Osteocyte (in vitro differentiated cells): ENCODE measurements at regions not wholly inside any gene's neighbourhood (a gene's known extent, or its start where the extent isn't known, plus 50 kb on each side); places are given as distances from the start of the nearest gene placed in this dataset.
A peak's percentile ranks its signal among the peaks of the same experiment; 100 is the strongest.
"Not testable (repeated sequence)": the region's sequence is repeated elsewhere in the genome, so short reads cannot be mapped to it uniquely, and the experiment has no call there.

Experiments
- DNase-seq: peaks from one replicate; pipeline ENCODE4 v3.0.0; 2021; ENCODE audit warnings: mixed read lengths; ENCODE audit not compliant: unreplicated experiment; ENCODE audit errors: extremely low spot score
- H3K27ac Mint-ChIP-seq: one replicate; pipeline ENCODE4 v1.8.0; 2021; ENCODE audit warnings: mild to moderate bottlenecking, mixed read lengths; ENCODE audit not compliant: unreplicated experiment
- H3K27me3 Mint-ChIP-seq: one replicate; pipeline ENCODE4 v1.8.0; 2021; ENCODE audit warnings: mixed read lengths; ENCODE audit not compliant: unreplicated experiment
- H3K36me3 Mint-ChIP-seq: one replicate; pipeline ENCODE4 v1.8.0; 2021; ENCODE audit warnings: mixed read lengths; ENCODE audit not compliant: unreplicated experiment
- H3K4me1 Mint-ChIP-seq: one replicate; pipeline ENCODE4 v1.8.0; 2021; ENCODE audit warnings: mixed read lengths; ENCODE audit not compliant: unreplicated experiment
- H3K4me3 Mint-ChIP-seq: one replicate; pipeline ENCODE4 v1.8.0; 2021; ENCODE audit warnings: mild to moderate bottlenecking, moderate library complexity, mixed read lengths; ENCODE audit not compliant: unreplicated experiment
- H3K9me3 Mint-ChIP-seq: one replicate; pipeline ENCODE4 v1.8.0; 2021; ENCODE audit warnings: mixed read lengths; ENCODE audit not compliant: unreplicated experiment
- TF ChIP-seq, protein P1 (sequence below): fragments of 200-600 bp; sonication (generic); IDR thresholded peaks from 2 replicates; pipeline ENCODE4 v1.5.0; 2021; ENCODE audit warnings: antibody characterized with exemption, mild to moderate bottlenecking, moderate library complexity

- TF ChIP-seq, protein P1, sequence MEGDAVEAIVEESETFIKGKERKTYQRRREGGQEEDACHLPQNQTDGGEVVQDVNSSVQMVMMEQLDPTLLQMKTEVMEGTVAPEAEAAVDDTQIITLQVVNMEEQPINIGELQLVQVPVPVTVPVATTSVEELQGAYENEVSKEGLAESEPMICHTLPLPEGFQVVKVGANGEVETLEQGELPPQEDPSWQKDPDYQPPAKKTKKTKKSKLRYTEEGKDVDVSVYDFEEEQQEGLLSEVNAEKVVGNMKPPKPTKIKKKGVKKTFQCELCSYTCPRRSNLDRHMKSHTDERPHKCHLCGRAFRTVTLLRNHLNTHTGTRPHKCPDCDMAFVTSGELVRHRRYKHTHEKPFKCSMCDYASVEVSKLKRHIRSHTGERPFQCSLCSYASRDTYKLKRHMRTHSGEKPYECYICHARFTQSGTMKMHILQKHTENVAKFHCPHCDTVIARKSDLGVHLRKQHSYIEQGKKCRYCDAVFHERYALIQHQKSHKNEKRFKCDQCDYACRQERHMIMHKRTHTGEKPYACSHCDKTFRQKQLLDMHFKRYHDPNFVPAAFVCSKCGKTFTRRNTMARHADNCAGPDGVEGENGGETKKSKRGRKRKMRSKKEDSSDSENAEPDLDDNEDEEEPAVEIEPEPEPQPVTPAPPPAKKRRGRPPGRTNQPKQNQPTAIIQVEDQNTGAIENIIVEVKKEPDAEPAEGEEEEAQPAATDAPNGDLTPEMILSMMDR = no peak
- Mint-ChIP-seq H3K36me3 (no peaks in the 10 kb centered on the region), H3K27me3 (no peaks in the 10 kb centered on the region), H3K4me3 (no peak overlapping the region), H3K9me3 (peaks cover 12% of the 10 kb centered on the region), H3K27ac (no peak overlapping the region), H3K4me1 (no peaks in the 10 kb centered on the region)
- DNase-seq = peak; percentile 68
Observed at GRCh38 chr19:30941591-30941990, 407.6 kb downstream of the TSHZ3 start.

GRCh38 chr19:30936276-30936675 is 413.0 kb downstream of the TSHZ3 start:
- no peak for DNase-seq
- TF ChIP-seq, protein P1 = no peak
- H3K4me1 Mint-ChIP-seq = no peaks in the 10 kb centered on the region
- H3K4me3 Mint-ChIP-seq = no peak overlapping the region
- H3K27ac Mint-ChIP-seq = no peak overlapping the region
- peaks cover 23% of the 10 kb centered on the region for H3K9me3 Mint-ChIP-seq
- no peaks in the 10 kb centered on the region for H3K27me3 Mint-ChIP-seq
- H3K36me3 Mint-ChIP-seq = no peaks in the 10 kb centered on the region

DNA sequence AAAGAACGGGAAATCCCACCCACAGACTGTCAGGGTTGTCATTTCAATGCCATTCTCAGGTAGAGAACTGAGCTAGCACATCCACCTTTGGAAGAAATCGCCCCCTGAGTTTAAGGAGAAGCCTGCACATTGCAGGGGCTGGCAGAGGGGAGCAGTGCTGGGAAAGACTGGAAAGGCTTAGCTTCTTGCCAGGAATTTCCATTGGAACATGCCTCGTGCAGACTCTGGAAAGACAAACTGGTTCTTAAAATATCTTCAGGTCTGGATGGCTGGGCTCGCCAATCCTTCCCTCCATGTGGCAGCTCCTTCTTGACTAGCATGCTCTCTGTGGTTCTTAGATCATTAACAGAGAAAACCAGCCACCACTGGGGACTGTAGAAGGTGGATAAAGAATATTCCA is 414.1 kb downstream of the TSHZ3 start:
- H3K27me3 Mint-ChIP-seq = no peaks in the 10 kb centered on the region

DNA sequence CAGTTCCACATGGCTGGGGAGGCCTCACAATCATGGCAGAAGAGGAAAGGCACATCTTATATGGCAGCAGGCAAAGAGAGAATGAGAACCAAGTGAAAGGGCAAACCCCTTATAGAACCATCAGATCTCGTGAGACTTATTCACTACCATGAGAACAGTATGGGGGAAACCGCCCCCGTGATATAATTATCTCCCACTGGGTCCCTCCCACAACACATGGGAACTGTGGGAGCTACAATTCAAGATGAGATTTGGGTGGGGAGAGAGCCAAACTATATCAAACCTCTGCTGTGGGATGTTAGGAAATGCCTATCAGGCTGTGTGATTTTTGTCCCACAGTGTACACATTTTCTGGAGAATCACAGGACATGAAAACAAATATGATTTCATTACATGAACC is 415.8 kb downstream of the TSHZ3 start:
- not testable (repeated sequence) for H3K36me3 Mint-ChIP-seq, DNase-seq, H3K27ac Mint-ChIP-seq, H3K4me3 Mint-ChIP-seq, H3K27me3 Mint-ChIP-seq, H3K4me1 Mint-ChIP-seq
- H3K9me3 Mint-ChIP-seq = peaks cover 13% of the 10 kb centered on the region

More for the DNA sequence above, 414.1 kb downstream of the TSHZ3 start:
- peaks cover 21% of the 10 kb centered on the region for H3K9me3 Mint-ChIP-seq
- no peaks in the 10 kb centered on the region for H3K36me3 Mint-ChIP-seq
- TF ChIP-seq, protein P1 = no peak
- H3K4me3 Mint-ChIP-seq = no peak overlapping the region
- no peak overlapping the region for H3K27ac Mint-ChIP-seq
- DNase-seq = no peak
- H3K4me1 Mint-ChIP-seq = no peaks in the 10 kb centered on the region

DNA sequence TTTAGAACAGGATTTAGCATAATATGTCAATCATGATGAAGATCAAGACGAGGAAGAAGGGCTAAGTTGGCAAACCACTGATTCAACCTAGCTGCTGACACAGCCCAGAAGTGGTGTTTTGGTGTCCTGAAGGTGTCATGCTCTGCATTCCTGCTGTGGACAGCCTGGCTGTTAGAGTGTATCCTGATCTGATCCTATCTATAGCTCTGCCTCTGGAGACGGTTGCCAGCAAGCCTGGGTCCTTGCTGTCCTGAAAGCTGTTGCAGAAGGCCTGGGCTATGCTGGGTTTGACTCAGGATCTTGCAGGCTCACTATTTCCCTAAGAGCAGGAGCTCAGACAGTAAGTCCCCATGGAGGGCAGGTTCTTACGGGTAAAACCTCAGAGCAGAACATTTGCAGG is 416.4 kb downstream of the TSHZ3 start:
- DNase-seq = no peak
- Mint-ChIP-seq H3K9me3 (peaks cover 13% of the 10 kb centered on the region), H3K27me3 (no peaks in the 10 kb centered on the region), H3K36me3 (no peaks in the 10 kb centered on the region), H3K27ac (no peak overlapping the region), H3K4me3 (no peak overlapping the region), H3K4me1 (no peaks in the 10 kb centered on the region)
- TF ChIP-seq, protein P1 = no peak
